GM19455 (cell line): ENCODE measurements at regions not wholly inside any gene's neighbourhood (a gene's known extent, or its start where the extent isn't known, plus 50 kb on each side); places are given as distances from the start of the nearest gene placed in this dataset.
"Not testable (repeated sequence)": the region's sequence is repeated elsewhere in the genome, so short reads cannot be mapped to it uniquely, and the experiment has no call there.

Experiments
- ATAC-seq: cut with Tn5 transposase; IDR thresholded peaks from one replicate; pipeline ENCODE4 v1.9.1; 2021; ENCODE audit not compliant: unreplicated experiment

GRCh38 chrX:128436397-128437103, 384.3 kb upstream of the ACTRT1 start:
- ATAC-seq = no peak

- no peak for ATAC-seq
These were observed 373.3 kb upstream of the ACTRT1 start for GRCh38 chrX:128425546-128425945.

DNA sequence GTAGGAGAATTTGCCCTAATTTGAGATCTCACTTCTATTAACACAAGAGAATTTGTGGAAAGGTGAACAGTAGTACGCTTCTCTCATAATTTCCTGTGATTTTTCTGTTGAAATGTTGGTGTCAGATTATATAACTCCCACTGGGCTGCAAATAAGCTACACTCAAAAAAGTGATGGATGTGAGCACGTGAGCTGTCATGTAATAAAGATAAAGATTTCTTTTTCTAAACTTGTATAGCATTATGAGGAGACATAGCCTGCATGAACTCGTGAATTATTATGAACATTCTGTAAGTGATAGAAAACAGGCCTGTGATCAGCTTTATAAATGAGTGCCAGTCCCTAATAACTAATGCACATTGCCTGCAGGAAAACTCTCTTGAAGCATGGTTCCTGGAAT, 356.6 kb upstream of the ACTRT1 start:
- no peak for ATAC-seq

DNA sequence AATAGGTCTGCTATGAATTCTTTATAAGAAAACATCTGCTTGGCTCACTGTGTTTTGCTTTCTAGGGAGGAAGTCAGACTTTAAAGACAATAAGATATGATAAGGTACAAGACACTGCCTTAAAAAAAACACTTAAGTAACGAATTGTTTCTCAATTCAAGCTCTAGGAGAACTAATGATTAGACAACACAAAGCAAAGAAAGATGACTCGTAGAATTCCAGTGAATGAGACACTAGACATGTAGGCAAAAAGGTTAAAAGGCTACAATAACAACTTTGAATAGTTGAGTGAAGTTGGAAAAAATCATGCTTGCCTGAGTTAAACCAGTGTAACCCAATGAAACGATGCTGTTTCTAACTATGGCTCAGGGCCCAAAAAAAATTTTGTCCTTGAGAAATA, 344.4 kb upstream of the ACTRT1 start:
- ATAC-seq = no peak

- not testable (repeated sequence) for ATAC-seq
These were observed 331.6 kb upstream of the ACTRT1 start for GRCh38 chrX:128383846-128384245.

- no peak for ATAC-seq
These were observed 313.3 kb upstream of the ACTRT1 start for GRCh38 chrX:128365492-128365891.

- ATAC-seq = no peak
These were observed 283.5 kb upstream of the ACTRT1 start for GRCh38 chrX:128335671-128336070.

- no peak for ATAC-seq
These were observed 282.6 kb upstream of the ACTRT1 start for GRCh38 chrX:128334821-128335220.

DNA sequence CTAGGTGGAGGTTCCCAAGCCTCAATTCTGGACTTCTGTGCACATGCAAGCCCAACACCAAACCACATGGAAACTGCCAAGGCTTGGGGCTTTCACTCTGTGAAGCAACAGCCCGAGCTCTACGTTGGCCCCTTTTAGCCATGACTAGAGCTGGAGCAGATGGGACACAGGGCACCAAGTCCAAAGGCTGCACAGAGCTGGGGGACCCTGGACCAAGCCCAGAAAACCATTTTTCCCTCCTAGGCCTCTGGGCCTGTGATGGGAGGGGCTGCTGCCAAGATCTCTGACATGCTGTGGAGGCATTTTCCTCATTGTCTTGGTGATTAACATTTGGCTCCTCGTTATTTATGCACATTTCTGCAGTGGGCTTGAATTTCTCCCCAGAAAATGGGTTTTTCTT, 258.7 kb upstream of the ACTRT1 start:
- no peak for ATAC-seq

DNA sequence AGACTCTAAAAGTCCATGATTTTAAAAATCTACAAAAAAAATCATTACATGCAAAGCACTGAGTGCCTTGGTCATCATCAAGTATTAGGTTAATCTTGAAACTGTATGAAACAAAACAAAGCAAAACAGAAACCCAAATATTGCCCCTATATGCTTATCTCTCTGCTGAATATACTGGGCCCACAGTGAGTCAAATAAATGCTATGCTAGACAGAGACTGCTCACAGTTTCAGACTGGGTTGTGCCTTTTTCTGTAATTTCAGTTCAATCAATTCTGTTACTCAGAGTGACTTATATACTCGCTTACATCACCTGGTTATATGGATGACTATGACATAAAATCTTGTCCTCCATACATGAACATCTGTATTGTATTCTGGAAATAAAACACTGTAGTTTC, 257.1 kb upstream of the ACTRT1 start:
- no peak for ATAC-seq

DNA sequence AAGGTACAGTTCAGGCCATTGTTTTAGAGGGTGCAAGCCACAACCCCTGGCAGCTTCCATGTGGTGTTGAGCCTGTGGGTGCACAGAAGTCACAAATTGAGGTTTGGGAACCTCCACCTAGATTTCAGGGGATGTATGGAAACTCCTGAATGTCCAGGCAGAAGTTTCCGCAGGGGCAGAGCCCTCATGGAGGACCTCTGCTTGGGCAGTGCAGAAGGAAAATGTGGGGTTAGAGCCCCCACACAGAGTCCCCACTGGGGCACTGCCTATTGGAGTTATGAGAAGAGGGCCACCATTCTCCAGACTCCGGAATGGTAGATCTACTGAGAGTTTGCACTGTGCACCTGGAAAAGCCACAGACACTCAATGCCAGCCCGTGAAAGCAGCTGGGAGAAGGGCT, 242.0 kb upstream of the ACTRT1 start:
- ATAC-seq = no peak

- no peak for ATAC-seq
These were observed 235.5 kb upstream of the ACTRT1 start for GRCh38 chrX:128287693-128288092.

GRCh38 chrX:128250621-128251020, 198.4 kb upstream of the ACTRT1 start:
- no peak for ATAC-seq

GRCh38 chrX:128216364-128216763, 164.2 kb upstream of the ACTRT1 start:
- ATAC-seq = no peak

DNA sequence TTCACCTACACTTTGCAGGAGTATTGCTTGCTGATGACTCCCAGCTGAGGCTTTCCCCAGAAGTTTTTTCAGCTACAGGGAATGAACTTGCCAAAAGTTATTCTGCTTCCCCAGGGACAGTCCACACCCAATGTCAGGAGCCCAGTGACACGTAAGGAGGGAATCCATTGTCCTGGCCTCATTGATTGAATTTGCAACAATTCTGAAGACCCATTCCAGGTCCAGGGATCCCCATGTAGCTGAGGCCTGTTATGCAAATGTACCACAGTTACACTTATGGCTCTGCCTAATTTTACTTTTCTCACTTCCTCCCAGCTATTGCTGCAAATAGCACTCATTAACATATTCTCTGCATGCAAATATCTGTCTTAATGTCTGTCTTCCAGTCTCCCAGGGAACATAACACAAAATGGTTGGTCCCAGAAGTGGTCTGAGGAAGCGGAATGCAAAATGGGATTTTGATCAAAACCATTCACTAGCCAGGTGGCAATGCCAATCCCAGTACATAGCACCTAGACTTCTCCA, 113.7 kb upstream of the ACTRT1 start:
- ATAC-seq = no peak

DNA sequence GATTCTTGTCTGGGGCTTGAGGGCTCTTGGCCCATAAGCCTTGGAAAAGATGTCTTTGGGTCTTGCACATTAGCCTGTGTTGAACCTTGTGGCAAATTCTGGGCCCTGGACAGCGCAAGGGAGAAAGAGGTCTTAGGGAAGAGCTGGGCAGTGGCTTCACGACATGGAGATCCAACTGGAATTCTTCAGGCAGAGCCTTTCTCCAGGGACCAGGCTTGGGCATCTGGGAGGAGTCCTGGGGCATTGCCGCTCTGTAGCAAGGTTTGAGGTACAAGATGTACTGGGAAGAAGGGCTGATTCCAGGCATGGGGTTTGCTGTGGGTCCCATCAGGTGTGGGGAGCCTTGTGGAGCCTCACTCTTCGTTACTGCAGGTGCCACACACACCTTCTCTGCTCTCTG, 104.0 kb upstream of the ACTRT1 start:
- no peak for ATAC-seq

DNA sequence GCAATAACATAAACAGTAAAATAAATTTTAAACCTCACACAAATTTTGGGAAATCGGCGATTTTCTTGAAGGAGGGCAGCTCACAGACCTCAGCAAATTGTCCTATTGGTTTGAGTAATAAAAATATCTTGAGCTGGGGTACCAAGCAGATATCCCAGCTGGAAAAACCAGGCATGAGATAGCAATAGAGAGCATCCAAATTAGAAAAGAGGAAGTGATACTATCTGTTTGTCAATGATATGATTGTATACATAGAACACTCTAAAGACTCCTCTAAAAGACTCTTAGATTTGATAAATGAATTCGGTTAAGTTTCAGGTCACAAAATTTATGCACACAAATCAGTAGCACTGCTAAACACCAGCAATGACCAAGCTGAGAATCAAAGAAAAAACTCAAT, 90.5 kb upstream of the ACTRT1 start:
- no peak for ATAC-seq

DNA sequence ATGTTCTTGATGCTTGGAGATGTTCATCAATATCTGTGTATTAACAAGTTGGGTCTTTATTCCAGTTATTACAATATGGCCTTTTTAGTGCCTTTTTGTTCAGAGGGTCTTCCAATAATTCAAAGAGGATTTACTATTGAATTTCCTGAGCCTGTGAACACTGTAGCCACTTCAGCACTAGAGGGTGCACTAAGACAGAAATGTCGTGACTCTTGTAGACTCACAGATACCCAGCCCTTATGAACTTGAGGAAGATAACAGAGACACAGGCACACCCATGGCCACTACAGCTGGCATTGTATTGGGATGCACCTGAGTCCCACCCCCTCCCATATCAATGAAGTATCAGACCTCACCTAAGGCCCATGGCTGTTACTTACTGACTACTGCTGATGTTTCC, 54.4 kb upstream of the ACTRT1 start:
- ATAC-seq = no peak

GRCh38 chrX:128105659-128106058, 53.5 kb upstream of the ACTRT1 start:
- no peak for ATAC-seq
